Transverse colon (tissue), 4 donors: ENCODE measurements at regions not wholly inside any gene's neighbourhood (a gene's known extent, or its start where the extent isn't known, plus 50 kb on each side); places are given as distances from the start of the nearest gene placed in this dataset.

Source experiments
- DNase-seq: peaks from one replicate; pipeline ENCODE4 v3.0.0-alpha.2; 2019
- H3K27ac ChIP-seq, 4 donors: fragments of 200-600 bp; sonication (generic); 2 replicates each; pipeline ENCODE4 v1.5.1; 2016 to 2018; ENCODE audit warnings: inconsistent platforms in 4 of 4
- H3K27me3 ChIP-seq: fragments of 200-600 bp; sonication (generic); 2 replicates; pipeline ENCODE4 v1.5.1; 2017; ENCODE audit warnings: inconsistent platforms
- H3K36me3 ChIP-seq, 4 donors: fragments of 200-600 bp; sonication (generic); 2 replicates each; pipeline ENCODE4 v1.5.1; 2017 to 2019; ENCODE audit warnings: inconsistent platforms in 4 of 4
- H3K4me1 ChIP-seq, 4 donors: fragments of 200-600 bp; sonication (generic); 2 replicates each; pipeline ENCODE4 v1.5.1; 2017 to 2020; ENCODE audit warnings: inconsistent platforms in 4 of 4
- H3K4me3 ChIP-seq, 4 donors: fragments of 200-600 bp; sonication (generic); 1 replicate in 1 of 4; 2 replicates in 3 of 4; pipeline versions ENCODE4 v1.5.1 to v1.6.1; 2017 to 2019; ENCODE audit warnings: inconsistent platforms in 4 of 4
- H3K9me3 ChIP-seq, 2 donors: fragments of 200-600 bp; sonication (generic); 2 replicates each; pipeline ENCODE4 v1.5.1; 2017 to 2019; ENCODE audit warnings: inconsistent platforms in 2 of 2
- CTCF ChIP-seq, 5 experiments: fragments of 200-600 bp in 3 of 5; fragments of 450-650 bp in 2 of 5; sonication (generic) in 3 of 5; IDR thresholded peaks; 1 replicate in 2 of 5; 2 replicates in 3 of 5; pipeline ENCODE4 v1.5.1; 2016 to 2017; ENCODE audit warnings: antibody characterized with exemption in 5 of 5, inconsistent platforms in 3 of 5, mild to moderate bottlenecking in 2 of 5, moderate library complexity in 1 of 5
- EP300 ChIP-seq: sonication (generic); formaldehyde crosslinking; IDR thresholded peaks from one replicate; pipeline ENCODE4 v1.6.1; 2017; ENCODE audit warnings: antibody characterized with exemption, low read depth
- POLR2A ChIP-seq: fragments of 450-650 bp; IDR thresholded peaks from one replicate; pipeline ENCODE4 v1.6.1; 2016; ENCODE audit warnings: antibody characterized with exemption, mild to moderate bottlenecking, moderate library complexity
- POLR2AphosphoS5 ChIP-seq, 3 donors: sonication (generic); formaldehyde crosslinking; IDR thresholded peaks; one replicate each; pipeline ENCODE4 v1.6.1; 2016; ENCODE audit warnings: antibody characterized with exemption in 3 of 3
- WGBS, 2 donors: methylation state at CpG; one replicate each; pipeline ENCODE4 v1.1.5; 2018; ENCODE audit warnings: low coverage in 1 of 2; 5-methylcytosine and 5-hydroxymethylcytosine counted together
- in situ Hi-C, 4 donors: fragments of 200-750 bp; cut with MboI; loops; one replicate each; pipeline versions ENCODE4 v1.15.0 to v1.15.1; 2017; ENCODE audit warnings: low sequenced_read_pairs in 3 of 4, low pct_ligation_motif_present in 1 of 4, low pct_unique_long_range_greater_than_20kb in 1 of 4
- intact Hi-C: fragments of 100-400 bp; cut with DNase I; formaldehyde crosslinking; loops from one replicate; pipeline ENCODE4 v1.15.1; 2023; ENCODE audit warnings: low total_unique reads

GRCh38 chrX:43474321-43474720, 181.8 kb upstream of the MAOA start:
- no peaks in the 10 kb centered on the region for H3K36me3 ChIP-seq
- no peaks in the 10 kb centered on the region for H3K27me3 ChIP-seq
- no peaks in the 10 kb centered on the region for H3K9me3 ChIP-seq
- 47% methylated on average over 2 of the region's 2 CpGs; no CpG with 5 or more reads in 1 of the 2 donors for WGBS, 2 donors
- H3K27ac ChIP-seq = no peak overlapping the region
- TF ChIP-seq CTCF (IDR thresholded peaks at IDR 0.05) = no peak
- in situ Hi-C loops = no loop called here
- no peak for DNase-seq
- H3K4me1 ChIP-seq = no peaks in the 10 kb centered on the region
- intact Hi-C loops = no loop called here
- H3K4me3 ChIP-seq = no peak overlapping the region

- Histone ChIP-seq H3K27me3 (no peaks in the 10 kb centered on the region), H3K27ac (no peak overlapping the region), H3K9me3 (no peaks in the 10 kb centered on the region), H3K4me3 (no peak overlapping the region), H3K36me3 (no peaks in the 10 kb centered on the region), H3K4me1 (no peaks in the 10 kb centered on the region)
- in situ Hi-C loops = no loop called here
- 92% methylated on average over 3 of the region's 3 CpGs; no CpG with 5 or more reads in 1 of the 2 donors for WGBS, 2 donors
- TF ChIP-seq CTCF (IDR thresholded peaks at IDR 0.05) = no peak
- no peak for TF ChIP-seq EP300
- no peak for TF ChIP-seq POLR2AphosphoS5 (IDR thresholded peaks at IDR 0.05)
- TF ChIP-seq POLR2A = no peak
- DNase-seq = no peak
- intact Hi-C loops = no loop called here
Measured at GRCh38 chrX:43479070-43479469, 177.0 kb upstream of the MAOA start.

DNA sequence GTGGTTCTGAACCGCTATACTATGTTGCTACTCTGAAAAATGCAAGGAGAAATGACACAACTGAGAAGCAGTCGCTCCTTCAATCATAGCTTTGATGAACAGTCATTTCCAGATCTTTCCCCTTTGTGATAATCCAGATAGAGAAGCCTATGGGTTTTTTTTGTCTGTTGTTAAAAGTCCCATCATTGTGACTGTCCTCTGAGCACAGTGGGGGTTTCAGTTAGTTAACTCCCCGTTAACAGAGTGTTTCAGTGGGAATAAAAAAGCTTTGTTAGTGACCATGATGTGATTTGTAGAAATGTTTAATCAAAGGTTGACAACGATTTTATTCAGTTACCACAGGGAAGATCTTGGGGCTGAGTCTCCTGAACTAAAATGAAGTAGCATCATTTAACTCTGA, 176.2 kb upstream of the MAOA start:
- in situ Hi-C loops = no loop called here

DNA sequence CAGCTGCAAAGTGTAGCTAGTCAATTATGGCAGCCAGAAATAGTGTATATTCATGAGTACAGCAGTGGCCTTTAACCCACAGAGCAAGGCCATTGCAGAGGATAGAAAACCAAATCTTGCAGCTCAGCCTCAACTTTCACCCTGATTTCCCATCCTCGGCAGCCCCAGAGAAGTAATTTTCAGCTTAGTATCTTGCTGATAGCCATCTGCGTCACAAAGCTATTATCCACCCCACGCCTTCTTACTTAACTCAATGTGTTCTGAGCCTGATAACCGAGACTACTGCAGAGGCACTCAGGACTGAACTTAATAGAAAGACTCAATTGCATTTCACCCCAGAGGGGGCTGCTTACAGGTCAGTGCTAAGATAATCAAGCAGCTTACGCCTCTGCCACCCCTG, 174.5 kb upstream of the MAOA start:
- no peaks in the 10 kb centered on the region for H3K27me3 ChIP-seq
- DNase-seq = no peak
- 78% methylated on average over 5 of the region's 5 CpGs; no CpG with 5 or more reads in 1 of the 2 donors for WGBS, 2 donors
- no peak overlapping the region for H3K27ac ChIP-seq
- H3K36me3 ChIP-seq = no peaks in the 10 kb centered on the region
- intact Hi-C loops = no loop called here
- in situ Hi-C loops = no loop called here
- TF ChIP-seq POLR2A (no peak), POLR2AphosphoS5 (IDR thresholded peaks at IDR 0.05) (no peak), EP300 (no peak)
- no peaks in the 10 kb centered on the region for H3K9me3 ChIP-seq
- no peak overlapping the region for H3K4me3 ChIP-seq
- H3K4me1 ChIP-seq = no peaks in the 10 kb centered on the region

More for the DNA sequence above, 176.2 kb upstream of the MAOA start:
- TF ChIP-seq POLR2AphosphoS5 (IDR thresholded peaks at IDR 0.05) (no peak), CTCF (IDR thresholded peaks at IDR 0.05) (no peak), POLR2A (no peak), EP300 (no peak)
- Histone ChIP-seq H3K27me3 (no peaks in the 10 kb centered on the region), H3K36me3 (no peaks in the 10 kb centered on the region), H3K27ac (no peak overlapping the region), H3K4me3 (no peak overlapping the region), H3K9me3 (no peaks in the 10 kb centered on the region), H3K4me1 (no peaks in the 10 kb centered on the region)
- no peak for DNase-seq
- intact Hi-C loops = no loop called here
- WGBS, 2 donors = 62 to 81% methylated on average over 2 to 4 of the region's 4 CpGs

DNA sequence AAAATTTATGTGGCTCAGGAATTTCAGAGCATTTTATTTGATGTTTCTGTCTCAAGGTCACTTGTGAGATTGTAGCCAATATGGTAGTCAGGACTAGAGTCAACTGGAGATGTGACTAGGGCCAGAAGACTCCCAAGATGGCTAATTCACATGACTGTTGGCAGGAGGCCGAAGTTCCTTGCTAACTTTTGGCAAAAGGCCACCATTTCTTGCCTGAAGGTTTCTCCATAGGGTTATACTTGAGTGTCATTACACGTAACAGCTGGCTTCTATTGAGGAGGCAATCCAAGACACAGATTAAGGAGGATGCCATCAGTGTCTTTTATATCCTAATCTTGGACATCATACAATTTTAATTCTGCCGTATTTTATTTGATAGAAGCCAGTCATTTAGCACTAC, 162.3 kb upstream of the MAOA start:
- in situ Hi-C loops = no loop called here
- intact Hi-C loops = loop anchor here (5.0 kb wide), 1 partner anchor 1136 kb away; no protein-coding TSS in a partner anchor
- Histone ChIP-seq H3K27ac (no peak overlapping the region), H3K27me3 (no peaks in the 10 kb centered on the region), H3K36me3 (no peaks in the 10 kb centered on the region), H3K4me1 (no peaks in the 10 kb centered on the region), H3K9me3 (no peaks in the 10 kb centered on the region), H3K4me3 (no peak overlapping the region)
- no peak for TF ChIP-seq CTCF (IDR thresholded peaks at IDR 0.05)
- no peak for TF ChIP-seq POLR2A
- TF ChIP-seq EP300 = no peak
- TF ChIP-seq POLR2AphosphoS5 (IDR thresholded peaks at IDR 0.05) = no peak
- DNase-seq = no peak
- 38% methylated on average over 3 of the region's 3 CpGs; no CpG with 5 or more reads in 1 of the 2 donors for WGBS, 2 donors
